Skin epidermis (tissue), 12 donors: ENCODE measurements at regions not wholly inside any gene's neighbourhood (a gene's known extent, or its start where the extent isn't known, plus 50 kb on each side); places are given as distances from the start of the nearest gene placed in this dataset.

Experiments
- H3K27ac ChIP-seq, 21 experiments: fragments of 200-600 bp; sonication (generic) in 11 of 21; one replicate each; pipeline ENCODE4 v1.5.0; 2020; ENCODE audit warnings: mild to moderate bottlenecking in 3 of 21, inconsistent platforms in 2 of 21, moderate library complexity in 2 of 21
- H3K4me3 ChIP-seq, 7 experiments: fragments of 200-600 bp; sonication (generic) in 2 of 7; one replicate each; pipeline ENCODE4 v1.5.0; 2020; ENCODE audit warnings: inconsistent platforms in 2 of 7, mild to moderate bottlenecking in 2 of 7, moderate library complexity in 1 of 7

DNA sequence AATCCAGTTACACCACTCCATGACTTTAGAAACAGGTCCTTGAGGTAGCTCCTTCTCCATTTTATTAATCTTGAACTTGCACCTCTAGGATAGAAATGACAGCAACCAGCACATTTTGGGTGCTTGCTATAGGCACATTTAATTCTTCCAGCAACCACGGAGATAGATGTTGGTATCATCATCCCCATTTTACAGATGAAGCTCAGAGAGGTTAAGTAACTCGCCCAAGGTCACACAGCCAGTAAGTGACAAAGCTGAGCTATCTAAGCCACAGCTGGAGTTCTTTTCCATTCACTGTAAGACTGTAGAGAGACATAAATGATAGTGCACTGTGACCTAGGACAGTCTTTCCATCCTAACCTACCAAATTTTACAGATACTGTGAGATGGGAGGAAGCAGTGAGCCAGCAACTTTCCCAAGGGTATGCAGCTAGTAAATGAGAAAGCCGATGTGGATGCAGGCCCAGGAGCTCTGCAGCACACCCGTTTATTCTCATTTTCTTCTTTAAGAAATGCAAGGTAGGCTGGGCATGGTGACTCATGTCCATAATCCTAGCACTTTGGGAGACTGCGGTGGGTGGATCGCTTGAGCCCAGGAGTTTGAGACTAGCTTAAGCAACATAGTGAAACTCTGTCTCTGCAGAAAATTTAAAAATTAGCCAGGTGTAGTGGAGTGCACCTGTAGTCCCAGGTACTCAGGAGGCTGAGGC lies 103.2 kb downstream of the TBX5 start:
- H3K27ac ChIP-seq, result no peak overlapping the region

DNA sequence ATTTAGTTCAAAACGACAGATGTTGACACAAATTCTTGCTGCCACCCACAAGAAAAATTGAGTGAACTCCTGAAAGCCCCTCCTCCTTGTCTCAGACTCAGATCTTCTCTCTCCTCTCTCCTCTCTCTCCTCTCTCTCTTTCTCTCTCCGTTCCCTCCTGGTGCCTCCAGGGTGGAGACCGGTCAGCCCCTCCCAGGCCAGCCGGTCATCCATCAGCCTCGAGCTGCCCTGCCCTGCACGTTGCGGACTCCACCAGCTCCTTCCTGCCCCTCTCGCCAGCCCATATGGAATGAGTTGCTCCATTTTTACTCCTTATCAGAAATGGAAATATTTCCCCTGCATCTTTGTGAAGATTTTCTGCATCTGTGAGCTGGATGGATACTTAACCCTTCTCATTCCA lies 103.8 kb downstream of the TBX5 start:
- H3K27ac ChIP-seq, result no peak overlapping the region
- H3K4me3 ChIP-seq, result no peak overlapping the region

More for the DNA sequence above, 103.2 kb downstream of the TBX5 start:
- no peak overlapping the region for H3K4me3 ChIP-seq

DNA sequence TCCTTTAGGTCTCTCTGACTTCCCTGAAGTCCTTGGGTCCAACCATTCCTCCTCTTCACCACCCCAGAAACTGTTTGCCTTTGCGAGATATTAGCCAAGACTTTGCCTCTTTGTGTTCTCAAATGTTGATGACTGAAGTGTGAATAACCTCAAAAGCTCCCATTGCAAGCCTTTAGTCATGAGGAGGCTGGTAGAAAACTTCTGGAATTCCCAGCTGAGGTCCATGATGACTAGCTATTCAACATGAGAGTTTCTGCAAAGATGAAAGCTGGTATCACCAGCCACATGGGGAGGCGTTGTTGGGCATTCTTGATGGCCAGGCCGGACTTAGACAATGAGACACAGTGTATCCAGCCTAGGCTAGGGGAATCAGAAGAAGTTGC lies 111.7 kb downstream of the TBX5 start:
- H3K27ac ChIP-seq, result no peak overlapping the region
- H3K4me3 ChIP-seq, result no peak overlapping the region

DNA sequence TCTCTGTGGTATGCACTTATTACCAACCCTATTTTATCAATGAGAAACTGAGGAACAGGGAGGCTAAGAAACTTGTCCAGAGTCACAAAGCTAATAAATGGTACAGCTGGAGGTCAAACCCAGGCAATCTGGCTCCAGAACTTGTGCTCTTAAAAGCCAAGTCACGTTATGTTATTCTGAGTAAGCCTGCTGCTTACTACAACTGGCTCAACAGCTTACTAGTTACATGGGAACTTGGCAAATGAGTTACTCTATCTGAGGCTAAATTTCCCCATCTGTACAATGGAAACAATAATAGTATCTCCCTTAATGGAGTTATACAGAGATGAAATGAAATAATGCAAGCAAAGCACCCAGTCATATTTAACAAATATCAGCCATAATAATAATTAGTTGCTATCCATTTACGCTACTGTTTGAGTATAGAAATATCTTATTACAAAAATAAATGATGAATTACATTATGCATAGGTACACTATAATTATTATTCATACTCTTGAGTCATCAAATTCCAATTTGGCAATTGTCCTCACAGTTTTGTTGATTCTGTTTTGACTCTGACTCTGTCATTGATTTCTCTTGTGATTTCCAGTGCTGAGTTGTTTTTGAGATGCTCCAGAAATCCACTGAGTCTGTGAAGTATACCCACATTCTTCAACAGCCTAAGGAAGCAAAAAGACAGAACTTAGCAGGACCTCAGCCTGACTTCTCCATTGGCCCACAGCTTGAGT lies 112.2 kb downstream of the TBX5 start:
- H3K4me3 ChIP-seq, result no peak overlapping the region
- H3K27ac ChIP-seq, result no peak overlapping the region

DNA sequence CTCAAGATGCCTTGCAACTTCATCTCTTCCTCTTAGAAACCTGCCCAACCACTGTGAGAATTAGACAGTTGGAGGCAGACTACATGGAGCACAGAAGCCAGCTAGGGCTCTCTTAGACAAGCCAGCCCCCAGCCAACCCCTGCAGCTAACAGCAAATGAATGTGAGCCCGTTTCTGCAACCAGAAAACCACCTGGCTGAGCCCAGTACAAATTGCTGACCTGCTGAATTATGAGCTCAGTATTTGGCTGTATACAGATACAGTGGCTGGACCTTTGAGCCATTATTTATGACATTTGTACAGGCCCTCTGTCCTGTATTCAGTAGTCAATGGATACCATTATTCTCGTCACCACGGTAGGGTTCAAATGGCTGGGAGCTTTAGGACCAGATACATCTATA lies 112.9 kb downstream of the TBX5 start:
- no peak overlapping the region for H3K4me3 ChIP-seq
- H3K27ac ChIP-seq, result no peak overlapping the region

DNA sequence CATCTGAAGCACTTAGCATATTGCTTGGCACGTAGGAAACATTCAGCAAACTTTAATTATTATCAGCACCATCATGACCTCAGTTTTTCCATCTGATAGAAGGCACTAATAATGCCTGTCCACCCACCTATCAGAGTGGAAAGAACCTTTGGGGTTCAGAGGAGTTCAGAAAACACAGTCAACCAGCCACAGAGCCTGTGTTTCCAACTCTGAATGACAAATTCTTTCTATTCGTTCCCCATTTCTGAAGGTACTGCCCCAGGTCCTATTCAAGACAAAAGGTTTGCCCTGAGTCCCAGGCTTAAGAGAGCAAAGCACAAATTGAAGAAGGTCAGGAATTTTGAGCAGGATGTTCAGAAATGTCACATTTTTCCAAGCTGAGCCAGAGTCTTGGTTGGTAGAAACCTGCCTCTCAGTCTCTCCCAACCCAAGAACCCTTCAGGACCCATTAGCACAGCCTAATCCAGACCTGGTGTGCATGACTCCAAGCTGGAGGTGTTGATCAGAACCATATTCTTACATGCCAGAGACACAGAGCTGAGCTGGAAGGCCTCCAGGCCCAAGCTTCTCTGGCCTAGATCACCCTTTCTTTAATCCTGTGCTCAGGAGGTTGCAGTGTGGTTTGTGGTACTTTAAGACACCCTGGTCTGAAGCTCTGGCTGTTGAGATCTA lies 114.4 kb downstream of the TBX5 start:
- H3K27ac ChIP-seq, result peak overlapping the region in 1 of 21 experiments; percentile 1
- no peak overlapping the region for H3K4me3 ChIP-seq

DNA sequence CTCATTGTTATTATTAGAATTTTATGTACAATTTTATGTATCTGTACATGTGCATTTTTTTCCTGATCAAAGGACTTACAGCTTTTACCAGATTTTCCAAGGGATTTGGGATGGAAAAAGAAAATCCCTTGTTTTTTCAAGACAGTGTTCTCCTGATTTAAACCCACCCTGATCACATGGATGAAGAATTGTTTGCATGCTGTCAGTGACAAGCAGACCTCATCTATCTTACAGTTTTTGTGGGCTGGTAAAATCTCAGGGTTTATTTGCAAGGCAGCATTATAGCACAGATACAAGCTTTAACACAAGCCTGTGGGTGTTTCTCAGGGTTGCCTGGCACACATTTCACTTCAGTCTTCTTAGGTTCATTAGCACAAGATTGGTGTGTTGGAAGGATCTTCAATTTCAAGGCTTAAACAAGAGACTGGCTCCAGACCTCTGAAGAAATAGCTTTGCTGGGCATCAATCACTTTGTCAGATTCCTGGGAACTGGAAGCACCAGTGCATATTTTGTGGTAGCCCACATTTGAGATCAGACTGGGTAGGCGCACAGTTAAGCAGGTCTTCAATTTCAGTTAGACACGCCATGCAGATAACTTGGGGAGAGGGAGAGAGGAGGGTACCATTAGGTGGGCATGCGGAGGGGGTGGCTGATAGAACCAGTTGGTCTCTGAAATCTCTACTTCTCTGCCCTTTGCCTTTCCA lies 118.0 kb downstream of the TBX5 start:
- Histone ChIP-seq H3K4me3 (no peak overlapping the region), H3K27ac (no peak overlapping the region)

DNA sequence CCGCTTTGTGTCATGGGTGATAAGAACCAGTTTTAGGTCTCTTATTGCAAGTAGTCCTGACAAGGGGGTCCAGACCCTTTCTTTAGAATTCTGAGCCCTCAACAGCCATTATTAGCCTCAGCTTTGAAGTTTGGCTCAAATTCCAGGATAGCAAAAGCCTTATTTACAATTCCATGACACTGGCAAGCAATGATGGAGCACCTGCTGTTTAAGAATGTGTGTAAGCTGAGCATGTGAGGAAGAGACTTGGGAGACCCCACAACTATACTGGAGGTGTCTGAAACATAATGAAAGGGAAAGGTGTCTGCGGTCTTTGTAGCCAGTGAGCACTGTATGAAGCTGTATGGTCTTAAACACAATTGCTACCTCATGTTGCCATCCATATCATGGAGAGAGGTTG lies 119.8 kb downstream of the TBX5 start:
- Histone ChIP-seq H3K27ac (no peak overlapping the region), H3K4me3 (no peak overlapping the region)

DNA sequence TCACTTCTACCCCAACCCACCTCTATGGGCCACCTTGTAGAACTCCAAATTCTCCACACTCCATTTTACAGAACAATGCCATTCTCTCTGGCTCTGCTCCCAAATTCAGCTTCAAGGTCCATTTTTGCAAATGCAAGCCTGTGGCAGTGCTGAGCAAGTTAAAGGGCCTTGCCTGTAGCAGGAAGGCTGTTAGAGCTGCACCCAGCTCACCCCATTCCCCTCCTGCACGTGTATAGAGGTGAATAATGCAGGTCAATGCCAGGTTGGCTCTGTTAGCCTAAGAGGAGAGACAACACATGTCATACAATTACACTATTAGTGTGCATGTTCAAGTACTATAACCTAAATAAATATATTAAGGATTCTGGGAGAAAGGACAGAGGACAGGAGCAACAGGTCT lies 120.4 kb downstream of the TBX5 start:
- H3K4me3 ChIP-seq, result no peak overlapping the region
- no peak overlapping the region for H3K27ac ChIP-seq

DNA sequence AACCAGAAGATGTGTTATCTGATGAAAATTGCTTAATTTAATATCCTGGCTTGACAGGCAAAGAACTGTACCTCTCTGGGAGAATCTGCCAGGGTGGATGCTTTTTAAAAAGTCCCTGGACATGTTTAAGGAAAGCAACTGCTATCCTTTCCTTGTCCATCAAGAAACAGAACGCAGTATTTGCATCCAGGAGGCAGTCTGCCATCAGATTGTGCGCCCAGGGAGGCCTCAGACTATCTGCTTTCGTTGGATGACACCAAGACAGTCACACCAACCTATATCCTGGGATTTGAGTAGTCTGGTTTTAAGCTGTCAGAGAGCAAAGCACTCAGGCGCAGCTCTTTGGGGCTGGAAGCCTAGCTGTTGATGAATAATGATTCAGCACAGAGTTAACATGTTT lies 121.9 kb downstream of the TBX5 start:
- H3K27ac ChIP-seq, result no peak overlapping the region
- H3K4me3 ChIP-seq, result no peak overlapping the region

DNA sequence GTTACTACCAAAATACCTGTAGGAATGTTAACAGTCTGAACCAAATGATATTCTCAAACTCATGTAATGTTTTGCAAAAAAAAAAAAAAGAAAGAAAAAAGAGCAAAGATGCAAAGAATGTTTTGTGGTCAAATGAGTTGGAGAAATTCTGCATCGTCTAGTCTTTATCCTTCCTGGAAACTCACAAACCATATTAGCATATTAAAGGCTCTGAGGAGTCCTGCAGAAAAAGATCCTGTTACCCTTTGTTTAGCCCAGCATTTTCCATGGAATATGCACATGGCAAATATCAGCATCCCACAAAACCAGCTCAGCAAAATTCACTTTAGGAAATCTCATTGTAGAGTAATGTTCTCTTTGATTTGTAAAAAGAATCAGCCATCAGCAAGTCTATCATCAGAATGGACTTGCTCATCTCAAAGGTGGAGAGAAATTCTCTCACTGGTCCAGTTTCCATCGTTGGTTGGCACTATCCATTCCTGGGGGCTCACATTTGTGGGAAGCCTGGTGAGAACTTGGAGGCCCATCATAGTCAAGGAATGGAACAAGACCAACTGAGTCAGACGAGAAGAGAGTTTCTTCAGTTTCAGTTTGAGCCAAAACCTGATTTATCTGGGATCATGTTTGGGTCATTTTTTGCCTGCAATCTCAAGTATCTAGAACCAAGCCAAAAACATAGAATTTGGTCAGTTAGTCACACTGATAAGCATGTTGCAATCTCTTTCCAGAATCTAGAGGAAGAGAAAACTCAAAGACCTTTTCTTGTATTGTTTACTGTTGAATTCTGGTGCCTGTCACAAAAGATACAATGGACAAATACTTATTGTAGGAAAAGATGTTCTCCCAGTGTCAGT lies 129.8 kb downstream of the TBX5 start:
- H3K4me3 ChIP-seq, result no peak overlapping the region
- H3K27ac ChIP-seq, result no peak overlapping the region

DNA sequence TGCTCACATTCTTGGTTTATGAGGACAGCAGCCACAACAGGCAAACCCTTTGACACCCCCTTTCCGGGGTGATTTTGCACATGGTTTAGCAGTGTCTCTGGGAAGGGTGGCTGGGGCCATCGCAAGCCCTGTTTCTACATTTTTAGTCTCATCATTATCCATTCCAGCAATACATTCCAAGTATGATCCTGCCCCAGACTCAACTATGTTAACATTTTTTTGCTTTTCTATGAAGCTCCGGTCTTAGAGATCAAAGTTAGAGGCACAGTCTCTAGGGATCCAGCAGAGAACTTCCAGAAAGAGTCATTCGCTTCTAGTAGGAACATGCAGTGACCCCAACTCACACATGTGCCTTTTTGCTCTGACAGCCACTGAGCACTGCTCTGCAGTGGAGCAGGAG lies 130.9 kb downstream of the TBX5 start:
- Histone ChIP-seq H3K4me3 (no peak overlapping the region), H3K27ac (no peak overlapping the region)

DNA sequence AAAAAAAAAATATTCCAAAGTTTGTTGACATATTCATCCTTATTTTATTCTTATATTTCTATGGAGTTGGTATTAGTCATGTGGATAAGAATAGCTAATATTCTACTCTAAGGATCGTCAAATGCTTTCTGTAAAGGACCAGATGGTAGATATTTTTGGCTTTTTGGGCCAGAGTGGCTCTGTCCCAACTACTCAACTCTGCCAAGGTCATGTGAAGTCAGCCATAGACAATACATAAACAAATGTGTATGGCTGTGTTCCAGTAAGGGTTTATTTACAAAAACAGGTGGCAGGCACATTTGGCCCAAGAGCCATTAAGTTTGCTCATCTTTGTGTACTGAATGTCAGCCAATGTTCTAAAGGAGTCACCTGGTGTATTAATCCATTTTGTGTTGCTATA lies 131.8 kb downstream of the TBX5 start:
- H3K4me3 ChIP-seq, result no peak overlapping the region
- H3K27ac ChIP-seq, result no peak overlapping the region

DNA sequence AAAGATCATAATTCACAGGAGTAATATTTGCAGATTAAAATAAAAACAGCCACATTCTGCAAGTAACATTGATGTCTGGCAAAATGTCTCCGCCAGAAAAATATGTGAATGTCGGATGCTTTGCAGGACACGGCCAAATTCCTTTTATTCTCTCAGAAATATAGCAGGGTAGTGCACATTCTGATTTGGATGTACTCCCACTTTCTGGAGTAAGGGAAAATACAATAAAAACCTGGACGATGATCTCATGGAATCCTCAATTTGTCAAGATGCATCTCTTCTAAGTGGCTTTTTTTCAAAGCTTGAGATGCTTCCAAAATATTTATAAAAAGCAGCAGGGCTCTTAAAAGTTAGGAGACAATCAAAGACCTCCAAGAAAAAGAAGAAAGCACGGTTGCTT lies 133.3 kb downstream of the TBX5 start:
- H3K27ac ChIP-seq, result no peak overlapping the region
- H3K4me3 ChIP-seq, result no peak overlapping the region

DNA sequence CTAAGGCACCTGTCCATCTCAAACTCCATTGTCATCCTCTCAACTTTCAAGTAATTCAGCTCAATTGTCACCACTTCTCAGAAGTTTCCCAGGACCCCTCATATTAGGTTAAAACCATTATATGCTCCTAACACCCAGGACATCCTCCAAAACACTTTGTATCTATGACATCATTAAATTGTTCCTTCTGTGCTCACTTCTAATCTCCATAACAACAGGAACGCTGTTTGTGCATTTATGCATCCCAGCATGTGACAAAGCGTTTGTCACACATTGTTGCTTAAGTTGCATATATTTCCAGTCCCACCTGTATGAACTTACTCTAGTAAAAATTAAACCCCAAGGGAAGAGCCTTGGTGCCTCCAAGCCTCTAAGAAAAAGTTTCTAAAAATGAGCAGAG lies 133.9 kb downstream of the TBX5 start:
- no peak overlapping the region for H3K4me3 ChIP-seq

DNA sequence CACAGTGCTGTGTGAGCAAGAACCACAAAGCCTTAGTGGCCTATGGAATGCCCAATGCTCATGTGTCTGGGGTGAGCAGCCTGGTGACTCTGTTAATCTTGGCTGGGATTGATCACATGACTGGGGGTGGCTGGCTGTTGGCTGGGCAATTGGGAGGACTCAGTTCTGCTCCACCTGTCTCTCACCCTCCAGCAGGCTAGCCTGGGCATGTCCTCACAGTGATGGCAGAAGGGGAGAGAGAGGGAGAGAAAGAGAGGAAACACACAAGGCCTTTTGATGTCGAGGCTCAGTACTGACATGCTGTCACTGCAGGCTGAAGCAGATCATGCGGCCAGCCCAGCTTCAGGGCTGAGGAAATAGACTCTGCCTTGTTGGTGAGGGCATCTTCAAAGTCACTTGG lies 136.8 kb downstream of the TBX5 start:
- no peak overlapping the region for H3K27ac ChIP-seq
- H3K4me3 ChIP-seq, result no peak overlapping the region

More for the DNA sequence above, 133.9 kb downstream of the TBX5 start:
- H3K27ac ChIP-seq, result no peak overlapping the region

DNA sequence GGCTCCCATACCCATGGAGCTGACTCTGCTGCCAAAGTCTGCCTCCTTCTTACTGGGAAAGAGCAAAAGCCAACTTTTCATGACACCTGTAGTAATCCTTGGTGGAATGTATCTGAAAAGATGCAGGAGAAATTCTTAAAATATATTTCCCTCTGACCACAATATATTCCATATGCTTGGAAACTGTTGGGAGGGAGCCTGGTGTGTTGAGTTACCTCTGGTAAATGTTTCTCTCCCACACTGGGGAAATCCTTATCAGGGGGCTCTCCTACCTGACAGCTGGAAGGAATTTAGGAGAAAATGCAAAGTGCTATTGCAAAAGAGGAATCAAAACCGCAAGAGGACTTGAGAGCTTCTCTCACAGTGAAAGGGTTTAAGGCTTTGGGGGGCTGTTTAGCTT lies 139.4 kb downstream of the TBX5 start:
- Histone ChIP-seq H3K27ac (no peak overlapping the region), H3K4me3 (no peak overlapping the region)

DNA sequence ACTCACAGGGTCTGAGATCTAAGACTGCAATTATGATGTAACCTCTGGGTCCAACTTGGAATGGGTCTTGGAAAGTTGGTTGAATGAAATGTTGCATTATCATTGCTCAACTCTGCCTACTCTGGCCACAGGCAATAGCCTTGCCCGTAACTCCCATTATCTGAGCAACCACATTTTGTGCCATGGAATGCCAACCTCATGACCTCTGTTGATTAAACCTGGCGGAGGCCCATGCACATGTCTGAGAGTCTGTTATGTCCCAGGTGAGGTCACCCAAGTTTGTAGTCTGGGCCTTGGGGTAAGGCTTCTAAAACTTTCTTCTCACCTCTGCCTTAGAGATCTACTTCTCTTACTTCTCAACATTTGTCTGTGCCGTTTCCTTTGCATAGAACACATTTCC lies 140.9 kb downstream of the TBX5 start:
- H3K4me3 ChIP-seq, result no peak overlapping the region

DNA sequence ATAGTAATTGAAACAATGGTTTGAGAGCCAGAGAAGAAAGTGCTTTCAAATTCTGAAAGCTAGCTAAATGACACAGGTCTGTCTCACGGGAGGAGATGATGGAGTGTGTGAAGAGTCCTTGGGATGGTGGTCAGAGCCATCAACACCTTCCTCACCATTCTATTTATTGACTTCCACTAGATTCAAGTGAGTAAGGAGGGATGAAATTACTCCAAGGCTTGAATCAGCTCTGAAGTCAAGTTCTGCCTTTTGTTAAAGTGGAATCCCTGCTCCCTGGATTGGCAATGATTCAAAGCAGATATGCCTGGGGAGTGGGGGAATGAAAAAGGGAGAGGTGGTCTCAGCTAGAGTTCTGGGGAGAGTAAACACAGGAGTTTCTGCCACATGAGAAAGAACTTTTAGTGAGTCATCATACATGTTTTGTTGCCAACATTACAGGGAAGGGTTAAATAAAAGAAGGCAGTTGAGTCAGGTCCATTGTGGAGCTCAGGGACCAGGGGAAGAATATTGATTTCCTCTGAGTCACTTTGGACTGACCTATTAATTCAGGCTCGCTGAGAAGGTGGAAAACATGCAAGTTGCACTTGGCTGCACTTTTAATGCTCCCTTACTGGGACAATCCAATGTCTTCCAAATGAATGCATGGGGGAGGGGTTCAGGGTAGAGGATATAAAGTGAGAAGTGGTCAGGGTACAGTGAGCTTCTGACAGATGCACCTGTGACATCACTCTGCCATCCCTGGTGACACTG lies 142.7 kb downstream of the TBX5 start:
- no peak overlapping the region for H3K4me3 ChIP-seq
- H3K27ac ChIP-seq, result no peak overlapping the region

More for the DNA sequence above, 140.9 kb downstream of the TBX5 start:
- H3K27ac ChIP-seq, result no peak overlapping the region
